ENCODE measurements at regions not wholly inside any gene's neighbourhood (a gene's known extent, or its start where the extent isn't known, plus 50 kb on each side); places are given as distances from the start of the nearest gene placed in this dataset.

GRCh38 chr17:45708707-45709290 lies 75.3 kb upstream of the CRHR1 start:
- Mint-ChIP-seq H3K27ac (no peak overlapping the region), H3K4me3 (no peak overlapping the region), H3K9me3 (no peaks in the 10 kb centered on the region), H3K36me3 (no peaks in the 10 kb centered on the region), H3K4me1 (ENCODE audit: low read depth in 2 of 2) (no peaks in the 10 kb centered on the region), H3K27me3 (peaks cover 24 to 41% of the 10 kb centered on the region in 2 donors)
- DNase-seq (ENCODE audit: low spot score) (no peak), ATAC-seq (no peak)

- Mint-ChIP-seq H3K27me3 (peaks cover 23 to 38% of the 10 kb centered on the region in 2 donors), H3K27ac (no peak overlapping the region), H3K9me3 (no peaks in the 10 kb centered on the region), H3K36me3 (no peaks in the 10 kb centered on the region), H3K4me3 (no peak overlapping the region), H3K4me1 (ENCODE audit: low read depth in 2 of 2) (no peaks in the 10 kb centered on the region)
- DNase-seq (ENCODE audit: low spot score) (no peak), ATAC-seq (no peak)
These were observed 74.3 kb upstream of the CRHR1 start for GRCh38 chr17:45709728-45710288.

GRCh38 chr17:45715787-45716186 lies 68.3 kb upstream of the CRHR1 start:
- H3K4me3 Mint-ChIP-seq: no peak overlapping the region
- H3K9me3 Mint-ChIP-seq: no peaks in the 10 kb centered on the region
- ATAC-seq (no peak), DNase-seq (ENCODE audit: low spot score) (no peak)
- peaks cover 29 to 46% of the 10 kb centered on the region in 2 donors for H3K27me3 Mint-ChIP-seq
- H3K4me1 Mint-ChIP-seq (ENCODE audit: low read depth in 2 of 2): no peaks in the 10 kb centered on the region
- no peak overlapping the region for H3K27ac Mint-ChIP-seq
- H3K36me3 Mint-ChIP-seq: no peaks in the 10 kb centered on the region

GRCh38 chr17:45718791-45719190 lies 65.3 kb upstream of the CRHR1 start:
- Mint-ChIP-seq H3K36me3 (no peaks in the 10 kb centered on the region), H3K27me3 (peaks cover 34 to 35% of the 10 kb centered on the region in 2 donors), H3K9me3 (no peaks in the 10 kb centered on the region), H3K4me1 (ENCODE audit: low read depth in 2 of 2) (no peaks in the 10 kb centered on the region), H3K27ac (no peak overlapping the region), H3K4me3 (no peak overlapping the region)
- DNase-seq (ENCODE audit: low spot score): no peak
- no peak for ATAC-seq

DNA sequence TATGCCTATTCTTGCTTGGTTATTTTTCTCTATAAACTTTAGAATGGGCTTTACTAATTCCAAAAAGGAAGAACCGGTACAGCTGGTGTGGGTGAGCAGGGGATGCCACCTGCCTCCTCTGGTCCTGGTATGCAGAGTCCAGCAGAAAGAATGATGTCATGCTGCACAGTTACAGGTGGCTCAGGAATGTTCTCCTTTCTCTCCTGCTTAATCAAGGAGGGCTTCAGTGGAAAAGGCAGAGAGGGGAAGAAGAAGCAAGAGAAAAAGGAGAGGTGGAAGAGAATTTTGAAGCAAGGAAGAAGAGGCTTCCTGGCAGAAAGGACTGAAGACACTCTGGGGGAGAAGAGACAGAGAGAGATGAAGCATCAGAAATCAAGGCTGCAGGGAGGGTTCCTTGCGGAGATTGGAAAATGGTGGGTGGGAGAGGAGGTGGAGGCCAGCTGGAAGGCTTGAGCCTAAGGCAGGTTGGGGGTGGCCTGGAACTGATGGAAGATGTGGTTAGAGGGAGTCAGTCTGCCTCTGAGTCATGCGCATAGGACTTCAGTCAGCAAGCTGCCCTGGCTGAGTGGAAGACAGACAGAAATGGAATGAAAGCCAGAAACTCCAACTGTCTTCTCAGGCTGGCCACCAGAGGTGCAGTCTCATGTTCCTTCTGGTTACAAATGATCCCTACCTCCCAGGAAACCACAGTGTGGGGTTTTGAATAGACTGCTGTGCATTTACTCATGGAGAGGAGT lies 64.6 kb upstream of the CRHR1 start:
- peaks cover 36% of the 10 kb centered on the region in 2 donors for H3K27me3 Mint-ChIP-seq
- no peak for ATAC-seq

GRCh38 chr17:45720386-45720785 lies 63.7 kb upstream of the CRHR1 start:
- H3K4me1 Mint-ChIP-seq (ENCODE audit: low read depth in 2 of 2): no peaks in the 10 kb centered on the region
- no peak overlapping the region for H3K27ac Mint-ChIP-seq
- no peaks in the 10 kb centered on the region for H3K36me3 Mint-ChIP-seq
- no peak for ATAC-seq
- H3K4me3 Mint-ChIP-seq: no peak overlapping the region
- H3K9me3 Mint-ChIP-seq: no peaks in the 10 kb centered on the region
- H3K27me3 Mint-ChIP-seq: peaks cover 34 to 40% of the 10 kb centered on the region in 2 donors
- DNase-seq (ENCODE audit: low spot score): no peak

More for the DNA sequence above, 64.6 kb upstream of the CRHR1 start:
- no peaks in the 10 kb centered on the region for H3K36me3 Mint-ChIP-seq
- H3K4me1 Mint-ChIP-seq (ENCODE audit: low read depth in 2 of 2): no peaks in the 10 kb centered on the region
- H3K9me3 Mint-ChIP-seq: no peaks in the 10 kb centered on the region
- H3K4me3 Mint-ChIP-seq: no peak overlapping the region
- no peak for DNase-seq (ENCODE audit: low spot score)
- no peak overlapping the region for H3K27ac Mint-ChIP-seq

- ATAC-seq (no peak), DNase-seq (ENCODE audit: low spot score) (no peak)
- Mint-ChIP-seq H3K4me1 (ENCODE audit: low read depth in 2 of 2) (no peaks in the 10 kb centered on the region), H3K4me3 (no peak overlapping the region), H3K27me3 (peaks cover 37 to 48% of the 10 kb centered on the region in 2 donors), H3K9me3 (no peaks in the 10 kb centered on the region), H3K36me3 (no peaks in the 10 kb centered on the region), H3K27ac (no peak overlapping the region)
These were observed 62.0 kb upstream of the CRHR1 start for GRCh38 chr17:45722161-45722560.

DNA sequence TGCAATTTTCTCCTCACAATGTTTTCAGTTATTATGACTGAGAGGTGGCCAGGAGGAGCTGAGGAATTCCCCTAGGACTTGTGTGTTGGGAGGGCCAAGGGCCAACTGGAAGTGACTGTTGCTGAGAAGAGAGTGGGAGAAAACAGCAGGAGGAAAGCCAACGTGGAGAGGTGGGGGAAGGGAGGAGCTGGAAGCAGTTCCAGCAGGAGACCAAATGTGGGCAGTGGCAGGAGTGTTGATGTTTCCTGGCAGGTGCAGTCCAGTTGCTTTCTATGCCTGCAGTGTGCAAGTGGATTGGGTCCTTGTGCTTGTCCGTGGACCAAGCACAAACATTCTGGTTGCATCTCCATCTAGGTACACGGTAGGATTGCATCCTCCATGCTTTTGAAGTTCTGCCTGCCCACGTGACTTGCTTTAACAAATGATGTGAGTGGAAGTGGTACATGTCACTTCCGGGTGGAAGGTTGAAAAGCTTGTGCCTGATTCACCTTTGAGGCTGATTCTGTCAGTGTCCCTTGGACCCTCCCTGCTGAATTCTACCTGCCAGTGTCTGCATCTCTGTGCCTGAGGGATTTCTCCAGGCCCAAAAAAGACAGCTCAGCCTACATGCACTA lies 54.7 kb upstream of the CRHR1 start:
- Mint-ChIP-seq H3K4me1 (ENCODE audit: low read depth in 2 of 2) (no peaks in the 10 kb centered on the region), H3K4me3 (no peak overlapping the region), H3K27me3 (peaks cover 48 to 60% of the 10 kb centered on the region in 2 donors), H3K27ac (no peak overlapping the region), H3K36me3 (peaks cover 12% of the 10 kb centered on the region), H3K9me3 (peaks cover 12% of the 10 kb centered on the region)
- DNase-seq (ENCODE audit: low spot score) (no peak), ATAC-seq (no peak)

DNA sequence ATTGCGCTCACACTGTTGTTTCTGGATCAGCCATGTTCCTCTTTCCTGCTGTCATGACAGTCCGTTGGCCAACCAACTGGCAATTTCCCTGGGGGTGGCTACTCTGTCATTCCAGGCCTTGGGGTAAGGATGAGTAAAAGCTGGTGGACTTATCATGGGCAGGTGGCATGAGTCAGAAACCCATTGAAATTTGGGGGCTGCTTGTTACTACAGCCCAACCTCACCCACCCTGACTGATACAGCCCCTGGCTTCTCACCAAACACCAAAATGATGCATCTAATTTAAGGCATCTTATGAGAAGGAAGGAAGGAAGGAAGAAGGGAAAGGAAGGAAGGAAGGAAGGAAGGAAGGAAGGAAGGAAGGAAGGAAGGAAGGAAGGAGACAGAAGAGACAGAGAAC lies 53.9 kb upstream of the CRHR1 start:
- H3K27ac Mint-ChIP-seq: no peak overlapping the region
- H3K9me3 Mint-ChIP-seq: peaks cover 12% of the 10 kb centered on the region
- no peak overlapping the region for H3K4me3 Mint-ChIP-seq
- H3K36me3 Mint-ChIP-seq: peaks cover 12% of the 10 kb centered on the region
- no peaks in the 10 kb centered on the region for H3K4me1 Mint-ChIP-seq (ENCODE audit: low read depth in 2 of 2)
- DNase-seq (ENCODE audit: low spot score) (no peak), ATAC-seq (no peak)
- peaks cover 46 to 56% of the 10 kb centered on the region in 2 donors for H3K27me3 Mint-ChIP-seq

DNA sequence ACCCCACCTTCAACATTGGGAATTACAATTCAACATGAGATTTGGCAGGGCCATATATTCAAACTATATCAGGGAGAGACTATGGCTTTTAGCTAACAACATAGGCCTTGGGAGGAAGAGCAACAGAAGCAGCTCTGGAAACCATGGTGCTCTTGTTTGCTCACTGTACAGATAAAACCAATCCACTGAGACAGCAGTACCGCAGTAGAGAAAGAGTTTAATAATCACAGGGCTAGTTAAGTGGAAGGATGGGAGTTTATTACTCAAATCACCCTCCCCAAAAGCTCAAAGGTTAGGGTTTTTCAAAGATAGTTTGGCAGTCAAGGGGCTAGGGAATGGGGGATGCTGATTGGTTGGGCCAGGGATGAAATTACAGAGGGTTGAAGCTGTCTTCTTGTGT lies 52.7 kb upstream of the CRHR1 start:
- ATAC-seq (no peak), DNase-seq (ENCODE audit: low spot score) (no peak)
- Mint-ChIP-seq H3K27ac (no peak overlapping the region), H3K36me3 (peaks cover 12% of the 10 kb centered on the region), H3K9me3 (peaks cover 12% of the 10 kb centered on the region), H3K27me3 (peaks cover 48 to 57% of the 10 kb centered on the region in 2 donors), H3K4me1 (ENCODE audit: low read depth in 2 of 2) (no peaks in the 10 kb centered on the region), H3K4me3 (no peak overlapping the region)

DNA sequence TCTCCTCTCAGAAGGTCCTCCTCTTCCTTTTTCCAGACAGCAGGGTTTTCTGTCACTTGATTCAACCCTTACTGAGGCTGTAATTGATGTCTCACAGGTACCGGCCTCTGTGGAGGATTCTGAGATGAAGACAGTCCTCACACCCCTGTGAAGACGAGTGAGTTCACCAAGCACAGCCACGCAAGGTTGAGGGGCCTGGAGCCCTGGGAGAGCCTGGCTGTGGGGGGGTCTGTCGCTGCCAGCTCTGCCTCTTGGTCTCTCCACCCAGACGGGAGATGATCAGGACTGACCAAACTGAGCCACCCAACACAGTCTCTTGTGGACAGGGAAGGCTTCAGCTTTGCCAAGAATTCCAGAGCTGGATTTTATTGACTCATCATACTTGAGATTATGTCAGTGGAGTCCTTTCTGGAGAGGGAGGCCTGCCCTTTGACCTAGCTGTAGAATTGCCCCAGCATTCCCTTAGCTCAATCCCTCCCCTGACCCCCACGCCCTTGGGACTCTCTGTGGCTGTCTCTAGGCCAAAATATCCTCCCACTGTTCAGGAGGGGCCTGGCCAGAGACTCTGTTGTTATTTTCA lies 51.1 kb upstream of the CRHR1 start:
- peaks cover 12% of the 10 kb centered on the region for H3K9me3 Mint-ChIP-seq
- no peak for DNase-seq (ENCODE audit: low spot score)
- H3K27ac Mint-ChIP-seq: no peak overlapping the region
- no peak overlapping the region for H3K4me3 Mint-ChIP-seq
- no peaks in the 10 kb centered on the region for H3K4me1 Mint-ChIP-seq (ENCODE audit: low read depth in 2 of 2)
- no peak for ATAC-seq
- peaks cover 12% of the 10 kb centered on the region for H3K36me3 Mint-ChIP-seq
- peaks cover 40 to 48% of the 10 kb centered on the region in 2 donors for H3K27me3 Mint-ChIP-seq

DNA sequence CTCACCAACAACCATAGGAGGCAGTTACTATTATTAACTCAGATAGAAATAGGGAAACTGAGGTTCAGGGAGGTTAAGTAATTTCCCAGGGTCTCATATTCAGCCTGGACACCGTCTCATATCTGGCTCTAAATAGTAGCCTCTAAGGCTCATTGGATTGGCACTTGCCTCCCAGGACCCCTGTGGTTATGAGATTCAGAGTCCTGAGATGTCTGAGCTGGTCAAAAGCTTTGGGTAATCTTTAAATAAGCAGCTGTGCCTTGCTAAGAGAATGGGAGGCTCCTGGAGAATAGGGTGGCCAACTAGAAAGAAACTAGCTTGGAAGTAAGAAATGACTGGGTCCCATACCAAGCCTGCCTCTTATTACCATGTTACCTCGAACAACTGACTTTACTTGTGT lies 50.3 kb upstream of the CRHR1 start:
- H3K36me3 Mint-ChIP-seq: peaks cover 12% of the 10 kb centered on the region
- H3K27ac Mint-ChIP-seq: no peak overlapping the region
- peaks cover 33 to 47% of the 10 kb centered on the region in 2 donors for H3K27me3 Mint-ChIP-seq
- peaks cover 12% of the 10 kb centered on the region for H3K9me3 Mint-ChIP-seq
- no peak for ATAC-seq
- no peak overlapping the region for H3K4me3 Mint-ChIP-seq
- no peaks in the 10 kb centered on the region for H3K4me1 Mint-ChIP-seq (ENCODE audit: low read depth in 2 of 2)
- no peak for DNase-seq (ENCODE audit: low spot score)
